ENCODE measurements at regions not wholly inside any gene's neighbourhood (a gene's known extent, or its start where the extent isn't known, plus 50 kb on each side); places are given as distances from the start of the nearest gene placed in this dataset.

GRCh38 chr5:109944461-109944860 is 254.7 kb downstream of the MAN2A1 start:
- no peaks in the 10 kb centered on the region for H3K9me2 ChIP-seq (ENCODE audit: insufficient read depth, low read length)
- intact Hi-C loops (cut with micrococcal nuclease; ENCODE audit: unreplicated experiment): no loop called here
- no peak overlapping the region for H2AFZ ChIP-seq (ENCODE audit: low read length)
- H3K4me1 ChIP-seq (ENCODE audit: insufficient read depth, low read length, poor library complexity, severe bottlenecking): no peaks in the 10 kb centered on the region
- ChIA-PET CTCF (ENCODE audit: unreplicated experiment) (no interaction called here), POLR2A (no interaction called here)
- no peak overlapping the region for H3K4me2 ChIP-seq (ENCODE audit: low read length)
- H3K9me3 ChIP-seq (ENCODE audit: low read length): no peaks in the 10 kb centered on the region
- no peak overlapping the region for H3K27ac ChIP-seq (ENCODE audit: low read depth, low read length, poor library complexity, severe bottlenecking)
- TF ChIP-seq, protein P1, sequence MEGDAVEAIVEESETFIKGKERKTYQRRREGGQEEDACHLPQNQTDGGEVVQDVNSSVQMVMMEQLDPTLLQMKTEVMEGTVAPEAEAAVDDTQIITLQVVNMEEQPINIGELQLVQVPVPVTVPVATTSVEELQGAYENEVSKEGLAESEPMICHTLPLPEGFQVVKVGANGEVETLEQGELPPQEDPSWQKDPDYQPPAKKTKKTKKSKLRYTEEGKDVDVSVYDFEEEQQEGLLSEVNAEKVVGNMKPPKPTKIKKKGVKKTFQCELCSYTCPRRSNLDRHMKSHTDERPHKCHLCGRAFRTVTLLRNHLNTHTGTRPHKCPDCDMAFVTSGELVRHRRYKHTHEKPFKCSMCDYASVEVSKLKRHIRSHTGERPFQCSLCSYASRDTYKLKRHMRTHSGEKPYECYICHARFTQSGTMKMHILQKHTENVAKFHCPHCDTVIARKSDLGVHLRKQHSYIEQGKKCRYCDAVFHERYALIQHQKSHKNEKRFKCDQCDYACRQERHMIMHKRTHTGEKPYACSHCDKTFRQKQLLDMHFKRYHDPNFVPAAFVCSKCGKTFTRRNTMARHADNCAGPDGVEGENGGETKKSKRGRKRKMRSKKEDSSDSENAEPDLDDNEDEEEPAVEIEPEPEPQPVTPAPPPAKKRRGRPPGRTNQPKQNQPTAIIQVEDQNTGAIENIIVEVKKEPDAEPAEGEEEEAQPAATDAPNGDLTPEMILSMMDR (conservative IDR thresholded peaks at IDR 0.05; ENCODE audit: low read length): no peak
- TF ChIP-seq EZH2phosphoT487 (IDR thresholded peaks at IDR 0.05; ENCODE audit: borderline replicate concordance, low read depth, low read length): no peak
- H4K20me1 ChIP-seq (ENCODE audit: insufficient read depth, low read length): no peaks in the 10 kb centered on the region
- H3K4me3 ChIP-seq (ENCODE audit: low read depth, low read length, poor library complexity, severe bottlenecking): no peak overlapping the region
- H3K36me3 ChIP-seq (ENCODE audit: insufficient read depth, low read length): no peaks in the 10 kb centered on the region
- BruUV-seq (replicated peaks): no TSS peak
- H3K79me2 ChIP-seq (ENCODE audit: insufficient read depth, low read depth, low read length): no peaks in the 10 kb centered on the region
- DNase-seq (ENCODE audit: low spot score): no peak

DNA sequence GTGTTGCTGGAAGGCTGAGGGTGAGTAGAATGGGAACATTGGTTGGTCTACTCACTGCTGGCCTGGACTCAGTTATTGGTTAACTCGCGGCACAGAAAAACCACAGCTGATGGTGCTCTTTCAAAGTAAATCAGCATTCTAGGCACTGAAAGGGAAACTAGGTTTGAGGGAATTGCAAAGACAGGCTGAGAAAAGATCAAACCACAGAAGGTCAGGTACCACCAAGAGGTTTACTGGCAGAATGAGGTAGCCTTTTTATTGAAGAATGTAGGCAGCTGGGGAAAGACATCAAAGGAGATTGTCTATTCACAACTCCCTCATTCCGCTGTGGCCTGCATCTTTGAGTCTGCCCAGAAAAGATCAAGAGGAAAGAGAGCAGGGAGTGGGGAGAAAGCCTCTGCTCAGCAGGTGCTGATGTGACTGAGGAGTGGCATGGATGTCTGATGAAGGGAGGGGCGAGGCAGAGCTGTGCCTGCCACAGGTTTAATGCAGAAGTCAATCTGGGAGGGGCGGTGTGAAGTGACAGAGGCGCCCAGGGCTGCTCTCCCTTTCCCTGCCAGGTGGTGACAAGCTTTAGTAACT is 255.5 kb downstream of the MAN2A1 start:
- BruUV-seq (replicated peaks): no TSS peak
- Histone ChIP-seq H4K20me1 (ENCODE audit: insufficient read depth, low read length) (no peaks in the 10 kb centered on the region), H3K27ac (ENCODE audit: low read depth, low read length, poor library complexity, severe bottlenecking) (no peak overlapping the region), H3K9me3 (ENCODE audit: low read length) (no peaks in the 10 kb centered on the region), H3K4me3 (ENCODE audit: low read depth, low read length, poor library complexity, severe bottlenecking) (no peak overlapping the region), H3K36me3 (ENCODE audit: insufficient read depth, low read length) (no peaks in the 10 kb centered on the region), H3K4me2 (ENCODE audit: low read length) (no peak overlapping the region), H3K9me2 (ENCODE audit: insufficient read depth, low read length) (no peaks in the 10 kb centered on the region), H3K79me2 (ENCODE audit: insufficient read depth, low read depth, low read length) (no peaks in the 10 kb centered on the region), H2AFZ (ENCODE audit: low read length) (no peak overlapping the region), H3K4me1 (ENCODE audit: insufficient read depth, low read length, poor library complexity, severe bottlenecking) (no peaks in the 10 kb centered on the region)
- DNase-seq (ENCODE audit: low spot score): peak; percentile 7
- no peak for TF ChIP-seq EZH2phosphoT487 (IDR thresholded peaks at IDR 0.05; ENCODE audit: borderline replicate concordance, low read depth, low read length)
- TF ChIP-seq, protein P1 (conservative IDR thresholded peaks at IDR 0.05; ENCODE audit: low read length): no peak
- ChIA-PET POLR2A (interaction anchor here (0.6 to 1.0 kb wide), 3 partner anchors 16 to 413 kb away, joined by 3 to 5 read pairs (median 3); no protein-coding TSS in a partner anchor), CTCF (ENCODE audit: unreplicated experiment) (no interaction called here)
- intact Hi-C loops (cut with micrococcal nuclease; ENCODE audit: unreplicated experiment): no loop called here

- no peak for TF ChIP-seq EZH2phosphoT487 (IDR thresholded peaks at IDR 0.05; ENCODE audit: borderline replicate concordance, low read depth, low read length)
- TF ChIP-seq, protein P1 (conservative IDR thresholded peaks at IDR 0.05; ENCODE audit: low read length): no peak
- Histone ChIP-seq H3K9me3 (ENCODE audit: low read length) (no peaks in the 10 kb centered on the region), H3K4me1 (ENCODE audit: insufficient read depth, low read length, poor library complexity, severe bottlenecking) (no peaks in the 10 kb centered on the region), H3K27ac (ENCODE audit: low read depth, low read length, poor library complexity, severe bottlenecking) (no peak overlapping the region), H3K4me2 (ENCODE audit: low read length) (no peak overlapping the region), H3K36me3 (ENCODE audit: insufficient read depth, low read length) (no peaks in the 10 kb centered on the region), H3K4me3 (ENCODE audit: low read depth, low read length, poor library complexity, severe bottlenecking) (no peak overlapping the region), H2AFZ (ENCODE audit: low read length) (no peak overlapping the region), H4K20me1 (ENCODE audit: insufficient read depth, low read length) (no peaks in the 10 kb centered on the region), H3K79me2 (ENCODE audit: insufficient read depth, low read depth, low read length) (no peaks in the 10 kb centered on the region), H3K9me2 (ENCODE audit: insufficient read depth, low read length) (no peaks in the 10 kb centered on the region)
- no peak for DNase-seq (ENCODE audit: low spot score)
- no TSS peak for BruUV-seq (replicated peaks)
- intact Hi-C loops (cut with micrococcal nuclease; ENCODE audit: unreplicated experiment): no loop called here
- CTCF ChIA-PET (ENCODE audit: unreplicated experiment): no interaction called here
- POLR2A ChIA-PET: interaction anchor here (0.7 to 1.0 kb wide), 2 partner anchors 15 to 413 kb away, joined by 3 to 5 read pairs; no protein-coding TSS in a partner anchor
These were observed 256.2 kb downstream of the MAN2A1 start for GRCh38 chr5:109945723-109946480.
